HCT116 (cell line): ENCODE measurements at regions not wholly inside any gene's neighbourhood (a gene's known extent, or its start where the extent isn't known, plus 50 kb on each side); places are given as distances from the start of the nearest gene placed in this dataset.

Experiments
- ATAC-seq: fragments of 200-7000 bp; cut with Tn5 transposase; 2 replicates; pipeline ENCODE4 v1.9.1; 2020; ENCODE audit warnings: mild to moderate bottlenecking, moderate library complexity
- BruUV-seq: library from RNA; stranded (reverse); fragments of 400-500 nt; replicated peaks from 2 replicates; lab custom pipeline; 2021; lab: Mats Ljungman, UMichigan
- CTCF ChIA-PET: fragments of 300-600 bp; sonication (Branson Sonifier 250); formaldehyde crosslinking; loops from one replicate; lab custom pipeline; 2021; ENCODE audit warnings: antibody characterized with exemption; lab: Charles Lee
- POLR2A ChIA-PET: fragments of 300-600, 350-600 bp; sonication (Branson Sonifier 250); formaldehyde crosslinking; loops from one replicate; lab custom pipeline; 2021; ENCODE audit warnings: antibody characterized with exemption; lab: Charles Lee
- RAD21 ChIA-PET, 2 experiments: fragments of 300-600 bp; sonication (Branson Sonifier 250); formaldehyde crosslinking; loops; one replicate each; lab custom pipeline; 2023; ENCODE audit warnings: low total read pairs in 2 of 2; ENCODE audit not compliant: uncharacterized antibody in 2 of 2, unreplicated experiment in 2 of 2, low non-redundant PET in 1 of 2; lab: Charles Lee
- DNase-seq: peaks from one replicate; pipeline ENCODE4 v3.0.0-alpha.2; 2010; ENCODE audit warnings: low read depth, low spot score
- H2AFZ ChIP-seq: fragments of 200-600 bp; shearing (Covaris generic), sonication (generic); 2 replicates; pipeline ENCODE4 v1.6.1; 2017; ENCODE audit warnings: low read depth, mixed run types, mixed read lengths, antibody characterized with exemption, low read length; ENCODE audit not compliant: poor library complexity, severe bottlenecking
- H3K27ac ChIP-seq: 2 replicates; pipeline ENCODE4 v1.5.1; 2012; ENCODE audit warnings: low read depth, low read length
- H3K27me3 ChIP-seq: fragments of 200-600 bp; sonication (generic); 2 replicates; pipeline ENCODE4 v1.6.1; 2016; ENCODE audit warnings: mixed run types, low read length, mixed read lengths; ENCODE audit not compliant: insufficient read depth
- H3K36me3 ChIP-seq, 2 experiments: fragments of 200-500 bp in 1 of 2; fragments of 200-600 bp in 1 of 2; sonication (Bioruptor generic) in 1 of 2; sonication (generic) in 1 of 2; 2 replicates each; pipeline versions ENCODE4 v1.5.1 to v1.6.1; 2014 to 2016; ENCODE audit warnings: low read length in 2 of 2, inconsistent platforms in 1 of 2, mixed read lengths in 1 of 2, mixed run types in 1 of 2; ENCODE audit not compliant: insufficient read depth in 2 of 2, control insufficient read depth in 1 of 2
- H3K4me1 ChIP-seq, 2 experiments: fragments of 200-600 bp in 1 of 2; sonication (generic) in 1 of 2; 2 replicates each; pipeline versions ENCODE4 v1.5.1 to v1.6.1; 2012 to 2017; ENCODE audit warnings: low read length in 2 of 2, inconsistent platforms in 1 of 2, mild to moderate bottlenecking in 1 of 2, mixed read lengths in 1 of 2, mixed run types in 1 of 2, moderate library complexity in 1 of 2; ENCODE audit not compliant: insufficient read depth in 2 of 2, control insufficient read depth in 1 of 2
- H3K4me2 ChIP-seq: fragments of 200-600 bp; sonication (generic); 2 replicates; pipeline ENCODE4 v1.6.1; 2017; ENCODE audit warnings: mixed run types, low read length, mixed read lengths
- H3K4me3 ChIP-seq, 2 experiments: fragments of 200-600 bp in 1 of 2; sonication (generic) in 1 of 2; replicated peaks in 1 of 2; 2 replicates each; pipeline ENCODE4 v1.5.1; 2011 to 2016; ENCODE audit warnings: low read length in 2 of 2, control low read depth in 1 of 2, low read depth in 1 of 2, mild to moderate bottlenecking in 1 of 2, mixed read lengths in 1 of 2, mixed run types in 1 of 2
- H3K79me2 ChIP-seq: fragments of 200-600 bp; sonication (generic); 2 replicates; pipeline ENCODE4 v1.6.1; 2017; ENCODE audit warnings: mild to moderate bottlenecking, mixed run types, low read length, moderate library complexity, mixed read lengths; ENCODE audit not compliant: insufficient read depth
- H3K9ac ChIP-seq: fragments of 200-600 bp; sonication (generic); 2 replicates; pipeline ENCODE4 v1.6.1; 2016; ENCODE audit warnings: low read length, mixed read lengths
- H3K9me2 ChIP-seq: fragments of 200-600 bp; sonication (generic), shearing (Covaris generic); 2 replicates; pipeline ENCODE4 v1.6.1; 2017; ENCODE audit warnings: mixed run types, mild to moderate bottlenecking, moderate library complexity; ENCODE audit not compliant: insufficient read depth
- H3K9me3 ChIP-seq, 2 experiments: fragments of 200-500 bp in 1 of 2; fragments of 200-600 bp in 1 of 2; sonication (Bioruptor generic) in 1 of 2; sonication (generic) in 1 of 2; 2 replicates each; pipeline ENCODE4 v1.6.1; 2014 to 2017; ENCODE audit warnings: low read length in 2 of 2, mixed read lengths in 2 of 2, inconsistent platforms in 1 of 2, low read depth in 1 of 2, mild to moderate bottlenecking in 1 of 2, mixed run types in 1 of 2, moderate library complexity in 1 of 2; ENCODE audit not compliant: control insufficient read depth in 1 of 2, insufficient read depth in 1 of 2
- H4K20me1 ChIP-seq: fragments of 200-600 bp; sonication (generic), shearing (Covaris generic); 2 replicates; pipeline ENCODE4 v1.6.1; 2017; ENCODE audit warnings: mixed run types, mild to moderate bottlenecking, moderate library complexity; ENCODE audit not compliant: insufficient read depth
- CBX3 ChIP-seq: IDR thresholded peaks from 2 replicates; pipeline ENCODE4 v1.6.1; 2012; ENCODE audit warnings: low read depth
- CEBPB ChIP-seq: IDR thresholded peaks from 2 replicates; pipeline ENCODE4 v1.6.1; 2012; ENCODE audit warnings: low read depth
- ELF1 ChIP-seq: IDR thresholded peaks from 2 replicates; pipeline ENCODE4 v1.6.1; 2012; ENCODE audit warnings: low read depth, borderline replicate concordance
- EZH2 ChIP-seq: fragments of 200-600 bp; sonication (generic); IDR thresholded peaks from 2 replicates; pipeline ENCODE4 v1.6.1; 2017; ENCODE audit warnings: antibody characterized with exemption, mixed run types
- EZH2phosphoT487 ChIP-seq: fragments of 200-600 bp; IDR thresholded peaks from 2 replicates; pipeline ENCODE4 v1.6.1; 2018; ENCODE audit warnings: antibody characterized with exemption, borderline replicate concordance
- FOSL1 ChIP-seq: IDR thresholded peaks from 2 replicates; pipeline ENCODE4 v1.6.1; 2012; ENCODE audit warnings: low read depth
- JUND ChIP-seq: IDR thresholded peaks from 2 replicates; pipeline ENCODE4 v1.6.1; 2012
- MAX ChIP-seq: IDR thresholded peaks from 2 replicates; pipeline ENCODE4 v1.6.1; 2012
- POLR2A ChIP-seq: IDR thresholded peaks from 2 replicates; pipeline ENCODE4 v1.7.0; 2011; ENCODE audit warnings: borderline replicate concordance; ENCODE audit not compliant: insufficient read depth, insufficient read length; ENCODE audit errors: extremely low read depth
- POLR2AphosphoS5 ChIP-seq: IDR thresholded peaks from 2 replicates; pipeline ENCODE4 v1.6.1; 2011; ENCODE audit warnings: mild to moderate bottlenecking, low read depth, low read length, moderate library complexity
- REST ChIP-seq: IDR thresholded peaks from 2 replicates; pipeline ENCODE4 v1.6.1; 2012; ENCODE audit warnings: low read depth
- SP1 ChIP-seq: IDR thresholded peaks from 2 replicates; pipeline ENCODE4 v1.6.1; 2012; ENCODE audit warnings: low read depth
- SRF ChIP-seq: IDR thresholded peaks from 2 replicates; pipeline ENCODE4 v1.6.1; 2012; ENCODE audit warnings: low read depth
- ZFX ChIP-seq: fragments of 450-650 bp; IDR thresholded peaks from 2 replicates; pipeline ENCODE4 v1.6.1; 2017
- ZNF274 ChIP-seq: fragments of 200-500 bp; sonication (Bioruptor generic); IDR thresholded peaks from 2 replicates; pipeline ENCODE4 v1.6.1; 2014; ENCODE audit warnings: mild to moderate bottlenecking, low read depth, low read length, inconsistent platforms
- intact Hi-C: fragments of 100-400 bp; cut with micrococcal nuclease; formaldehyde crosslinking; loops from 2 replicates; pipeline ENCODE4 v1.10.0; 2022
- TF ChIP-seq, protein P1 (sequence below): IDR thresholded peaks from 2 replicates; pipeline ENCODE4 v1.6.1; 2011; ENCODE audit warnings: mild to moderate bottlenecking, low read length, moderate library complexity; ENCODE audit not compliant: insufficient replicate concordance; ENCODE audit errors: extremely low read depth

- no peak overlapping the region for H3K4me2 ChIP-seq
- POLR2A ChIA-PET: no interaction called here
- H4K20me1 ChIP-seq: no peaks in the 10 kb centered on the region
- no peak overlapping the region for H3K4me3 ChIP-seq
- no peaks in the 10 kb centered on the region for H3K9me3 ChIP-seq
- no peaks in the 10 kb centered on the region for H3K4me1 ChIP-seq
- H3K27ac ChIP-seq: no peak overlapping the region
- TF ChIP-seq EZH2phosphoT487 (no peak), ELF1 (no peak), SP1 (no peak), CBX3 (no peak), ZFX (no peak), JUND (no peak), ZNF274 (no peak)
- DNase-seq: no peak
- no peaks in the 10 kb centered on the region for H3K36me3 ChIP-seq
- intact Hi-C loops: no loop called here
- H3K9ac ChIP-seq: no peak overlapping the region
- no peaks in the 10 kb centered on the region for H3K9me2 ChIP-seq
- CTCF ChIA-PET: no interaction called here
- ATAC-seq: no peak
- no peak overlapping the region for H2AFZ ChIP-seq
- BruUV-seq: no TSS peak
- RAD21 ChIA-PET: no interaction called here
- H3K79me2 ChIP-seq: no peaks in the 10 kb centered on the region
- no peaks in the 10 kb centered on the region for H3K27me3 ChIP-seq
These were observed 111.8 kb upstream of the API5 start for GRCh38 chr11:43200031-43200430.

GRCh38 chr11:43212279-43212678 is 99.5 kb upstream of the API5 start:
- no TSS peak for BruUV-seq
- intact Hi-C loops: no loop called here
- Histone ChIP-seq H3K9me3 (no peaks in the 10 kb centered on the region), H3K9me2 (no peaks in the 10 kb centered on the region), H3K27ac (no peak overlapping the region), H3K36me3 (no peaks in the 10 kb centered on the region), H3K4me1 (no peaks in the 10 kb centered on the region), H3K79me2 (no peaks in the 10 kb centered on the region), H4K20me1 (no peaks in the 10 kb centered on the region), H3K4me2 (no peak overlapping the region), H3K9ac (no peak overlapping the region), H3K4me3 (no peak overlapping the region), H2AFZ (no peak overlapping the region), H3K27me3 (no peaks in the 10 kb centered on the region)
- ATAC-seq (no peak), DNase-seq (no peak)
- ChIA-PET POLR2A (no interaction called here), RAD21 (no interaction called here), CTCF (no interaction called here)
- no peak for TF ChIP-seq CBX3
- no peak for TF ChIP-seq MAX
- no peak for TF ChIP-seq SRF
- TF ChIP-seq POLR2A: no peak
- TF ChIP-seq FOSL1: no peak
- no peak for TF ChIP-seq REST
- TF ChIP-seq EZH2: no peak
- no peak for TF ChIP-seq POLR2AphosphoS5
- TF ChIP-seq EZH2phosphoT487: no peak
- TF ChIP-seq ZNF274: no peak
- no peak for TF ChIP-seq CEBPB
- TF ChIP-seq, protein P1, sequence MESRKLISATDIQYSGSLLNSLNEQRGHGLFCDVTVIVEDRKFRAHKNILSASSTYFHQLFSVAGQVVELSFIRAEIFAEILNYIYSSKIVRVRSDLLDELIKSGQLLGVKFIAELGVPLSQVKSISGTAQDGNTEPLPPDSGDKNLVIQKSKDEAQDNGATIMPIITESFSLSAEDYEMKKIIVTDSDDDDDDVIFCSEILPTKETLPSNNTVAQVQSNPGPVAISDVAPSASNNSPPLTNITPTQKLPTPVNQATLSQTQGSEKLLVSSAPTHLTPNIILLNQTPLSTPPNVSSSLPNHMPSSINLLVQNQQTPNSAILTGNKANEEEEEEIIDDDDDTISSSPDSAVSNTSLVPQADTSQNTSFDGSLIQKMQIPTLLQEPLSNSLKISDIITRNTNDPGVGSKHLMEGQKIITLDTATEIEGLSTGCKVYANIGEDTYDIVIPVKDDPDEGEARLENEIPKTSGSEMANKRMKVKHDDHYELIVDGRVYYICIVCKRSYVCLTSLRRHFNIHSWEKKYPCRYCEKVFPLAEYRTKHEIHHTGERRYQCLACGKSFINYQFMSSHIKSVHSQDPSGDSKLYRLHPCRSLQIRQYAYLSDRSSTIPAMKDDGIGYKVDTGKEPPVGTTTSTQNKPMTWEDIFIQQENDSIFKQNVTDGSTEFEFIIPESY: no peak
- no peak for TF ChIP-seq SP1
